ENCODE measurements at regions not wholly inside any gene's neighbourhood (a gene's known extent, or its start where the extent isn't known, plus 50 kb on each side); places are given as distances from the start of the nearest gene placed in this dataset.
A peak's percentile ranks its signal among the peaks of the same experiment; 100 is the strongest.
"Not testable (repeated sequence)": the region's sequence is repeated elsewhere in the genome, so short reads cannot be mapped to it uniquely, and the experiment has no call there.

DNA sequence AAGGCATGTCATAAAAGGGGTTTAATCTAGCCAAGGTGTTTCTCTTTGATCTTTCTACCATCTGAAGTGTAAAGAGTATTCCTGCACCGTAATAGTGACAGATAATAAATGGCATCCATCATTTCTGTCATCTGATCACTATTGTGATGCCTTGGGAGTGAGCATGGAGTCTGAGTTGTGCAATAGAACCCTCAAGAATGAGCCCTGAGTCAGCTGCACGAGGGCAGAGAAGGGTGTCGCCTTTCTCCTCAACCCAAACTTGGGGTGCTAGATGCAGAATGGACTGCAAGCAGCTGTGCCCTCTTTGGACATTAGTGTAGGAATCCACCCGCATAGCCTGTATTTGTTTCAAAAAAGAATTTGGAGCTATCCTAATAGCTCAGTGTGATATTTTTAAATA is 115.2 kb downstream of the ZNF37A start:
- no peak for DNase-seq

- DNase-seq, result not testable (repeated sequence)
Observed at GRCh38 chr10:38209748-38210147, 115.6 kb downstream of the ZNF37A start.

DNA sequence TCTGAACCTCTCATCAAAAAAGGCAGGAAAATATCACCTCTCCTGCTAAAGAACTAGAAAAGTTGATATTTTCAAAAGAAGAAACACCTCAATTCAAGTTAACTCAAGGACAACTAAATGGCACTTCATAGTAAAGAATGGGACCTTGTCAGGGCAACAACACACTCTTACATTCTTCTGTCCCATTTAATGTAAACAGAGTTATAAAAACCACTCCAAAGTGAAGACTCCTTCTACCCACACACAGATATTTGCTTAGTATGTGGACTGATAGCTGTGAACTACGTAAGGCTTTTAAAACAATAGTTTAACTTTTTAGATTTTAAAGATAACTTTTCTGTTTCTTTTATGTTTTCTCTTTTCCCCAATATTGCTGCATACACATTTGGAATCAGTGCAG is 118.3 kb downstream of the ZNF37A start:
- no peak for DNase-seq

DNA sequence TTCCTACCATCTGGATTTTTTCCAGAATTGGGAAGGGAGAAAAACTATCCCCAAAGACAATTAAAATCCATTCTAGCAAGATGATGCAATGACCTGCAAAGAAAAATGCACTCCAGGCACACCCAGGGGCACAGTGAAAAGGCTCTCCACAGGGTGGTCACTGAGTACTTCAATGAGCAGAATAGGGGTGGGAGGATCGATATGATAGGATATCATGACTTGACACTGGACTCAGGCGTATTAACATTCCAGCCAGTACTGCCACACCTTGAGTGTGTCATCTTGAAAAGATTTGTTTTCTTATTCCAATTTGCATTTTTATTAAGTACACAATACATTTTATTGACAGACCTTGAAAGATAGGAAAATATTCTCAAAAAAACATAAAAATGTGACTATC is 132.2 kb downstream of the ZNF37A start:
- no peak for DNase-seq

- no peak for DNase-seq
Observed at GRCh38 chr10:38228394-38228793, 134.3 kb downstream of the ZNF37A start.

GRCh38 chr10:38238479-38238878 is 144.3 kb downstream of the ZNF37A start:
- not testable (repeated sequence) for DNase-seq

GRCh38 chr10:38242061-38242649 is 148.0 kb downstream of the ZNF37A start:
- DNase-seq, result not testable (repeated sequence)

GRCh38 chr10:38248113-38248512 is 154.0 kb downstream of the ZNF37A start:
- DNase-seq, result not testable (repeated sequence)

- not testable (repeated sequence) for DNase-seq
Observed at GRCh38 chr10:38252551-38252950, 158.4 kb downstream of the ZNF37A start.

GRCh38 chr10:38267555-38267954 is 173.4 kb downstream of the ZNF37A start:
- not testable (repeated sequence) for DNase-seq

- DNase-seq, result not testable (repeated sequence)
Observed at GRCh38 chr10:38271031-38271430, 176.9 kb downstream of the ZNF37A start.

DNA sequence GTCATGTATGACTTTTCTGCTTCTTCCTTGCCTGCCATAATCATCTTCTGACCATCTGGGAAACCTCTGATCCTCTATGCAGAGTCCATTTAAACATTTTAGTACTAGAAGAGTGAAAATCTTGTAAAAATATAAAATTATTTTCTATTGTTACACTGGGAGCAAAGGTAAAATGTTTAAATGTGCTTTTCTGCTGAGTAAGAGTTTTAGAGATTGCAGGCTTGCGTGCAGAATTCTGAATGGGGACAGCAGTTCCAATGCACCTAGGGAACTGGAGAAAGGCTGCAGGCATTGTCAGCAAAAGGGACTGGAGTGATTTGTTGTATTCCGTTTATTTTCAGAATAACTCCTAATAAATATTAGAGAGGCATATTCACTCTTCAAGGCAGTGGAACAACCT is 180.7 kb downstream of the ZNF37A start:
- DNase-seq, result not testable (repeated sequence)

DNA sequence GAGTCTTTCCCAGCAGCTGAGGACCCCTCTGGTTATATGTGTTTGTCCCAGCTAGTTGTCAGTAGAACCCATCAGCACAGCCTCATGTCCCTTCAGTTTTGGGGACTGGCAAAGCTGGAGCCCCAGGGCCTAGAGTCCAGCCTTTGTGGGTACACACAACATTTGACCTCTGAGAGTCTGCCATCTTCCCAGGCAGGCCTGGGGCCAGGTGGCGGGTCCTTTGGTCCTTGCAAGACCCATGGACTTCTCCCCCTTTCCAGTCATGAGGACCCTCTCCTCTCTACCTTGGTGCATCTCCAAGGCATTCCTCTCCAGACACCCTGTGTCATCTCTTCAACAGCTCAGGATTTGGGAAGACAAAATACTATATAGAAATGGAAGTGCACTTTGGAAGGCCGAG is 198.4 kb downstream of the ZNF37A start:
- DNase-seq, result not testable (repeated sequence)

- not testable (repeated sequence) for DNase-seq
Observed at GRCh38 chr10:38310111-38310510, 216.0 kb downstream of the ZNF37A start.

DNA sequence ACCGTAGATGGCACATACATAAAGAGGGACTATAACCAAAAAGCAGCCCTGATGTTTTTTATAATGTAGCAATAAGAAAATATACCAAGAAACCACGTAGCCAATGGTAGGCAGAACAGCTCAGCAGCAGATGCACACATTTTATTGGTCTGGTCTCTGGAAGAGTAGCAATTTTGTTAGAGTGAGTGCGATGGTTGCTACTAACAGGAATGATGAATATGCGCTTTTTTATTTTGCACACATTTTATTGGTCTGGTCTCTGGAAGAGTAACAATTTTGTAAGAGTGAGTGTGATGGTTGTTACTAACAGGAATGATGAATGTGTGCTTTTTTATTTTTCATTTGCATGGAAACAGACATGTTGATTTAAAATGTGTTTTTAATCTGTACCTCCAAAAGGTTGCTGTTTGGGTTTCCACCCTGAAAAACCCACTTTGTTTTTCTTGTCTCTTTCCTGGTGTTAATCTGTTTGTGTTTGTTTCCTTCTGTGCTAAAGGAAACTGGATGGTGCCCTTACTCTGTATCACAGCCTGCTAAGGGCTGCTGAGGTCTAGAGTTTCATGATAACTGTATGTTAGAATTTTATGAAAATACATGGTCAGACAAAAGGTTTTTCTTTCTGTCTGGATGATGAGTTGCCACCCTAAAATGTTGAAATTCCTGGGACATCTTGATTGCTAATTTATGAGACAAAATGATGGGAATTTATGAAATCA is 221.1 kb downstream of the ZNF37A start:
- not testable (repeated sequence) for DNase-seq

- DNase-seq, result not testable (repeated sequence)
Observed at GRCh38 chr10:38321393-38321792, 227.3 kb downstream of the ZNF37A start.

GRCh38 chr10:38330306-38330705 is 236.2 kb downstream of the ZNF37A start:
- DNase-seq, result not testable (repeated sequence)

GRCh38 chr10:38331106-38331505 is 237.0 kb downstream of the ZNF37A start:
- DNase-seq, result not testable (repeated sequence)

DNA sequence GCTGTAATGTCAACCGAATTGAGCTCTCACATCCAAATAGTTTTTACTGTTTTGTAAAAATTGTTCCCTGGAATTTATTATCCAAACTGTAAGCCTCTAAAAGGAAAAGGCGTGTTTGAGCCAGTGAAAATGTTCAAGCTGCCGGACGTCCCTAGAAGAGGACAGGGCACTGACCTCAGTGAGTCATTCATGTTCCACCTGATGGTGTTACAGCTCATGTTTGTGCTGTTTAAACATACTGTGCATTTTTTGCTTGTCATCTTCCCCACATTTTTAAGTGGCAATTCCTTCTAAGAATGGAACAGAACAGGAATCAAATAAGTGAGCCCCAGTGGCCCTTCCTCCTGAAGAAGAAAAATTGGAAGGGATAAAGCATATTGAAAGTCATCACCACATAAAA is 239.6 kb downstream of the ZNF37A start:
- DNase-seq, result not testable (repeated sequence)

DNA sequence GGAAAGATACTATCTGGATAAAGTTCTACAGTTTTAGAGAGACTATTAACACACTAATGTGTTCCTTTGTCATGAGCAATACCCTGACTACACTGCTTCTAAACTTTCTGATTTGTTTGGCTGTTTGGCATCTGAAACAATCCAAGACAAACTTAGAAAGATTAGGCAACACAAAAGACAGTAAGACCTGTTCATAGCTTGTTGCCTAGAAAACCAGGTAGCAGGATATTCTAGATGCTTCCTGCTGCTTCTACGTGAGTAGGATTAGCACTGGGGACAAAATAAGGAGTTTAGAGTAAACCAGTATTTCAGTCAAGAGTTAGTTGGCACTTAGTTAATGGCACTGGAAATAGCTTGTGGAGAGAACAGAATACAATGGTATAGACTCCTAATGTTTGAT is 256.5 kb downstream of the ZNF37A start:
- DNase-seq, result not testable (repeated sequence)

DNA sequence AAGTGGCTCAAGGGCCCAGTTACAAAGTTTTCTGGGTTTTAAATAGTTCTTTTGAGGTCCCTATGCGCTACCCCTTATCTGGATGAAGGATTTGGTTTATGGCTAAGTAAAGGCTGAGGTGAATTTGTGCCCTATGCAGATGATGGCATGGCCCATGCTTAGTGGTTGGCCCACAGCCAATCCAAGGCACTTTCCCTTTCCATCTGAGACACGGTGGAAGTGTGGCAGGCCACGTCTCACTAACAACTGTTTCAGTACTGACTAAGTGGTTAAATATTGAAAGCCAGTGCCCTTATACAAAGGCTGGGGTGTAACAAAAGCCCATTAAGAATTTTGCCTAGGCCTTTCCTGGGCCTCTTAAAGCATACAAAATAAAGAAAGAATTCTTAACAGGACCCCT is 260.3 kb downstream of the ZNF37A start:
- not testable (repeated sequence) for DNase-seq

- peak; percentile 63 to 78 for DNase-seq
Observed at GRCh38 chr10:38355911-38356526, 261.9 kb downstream of the ZNF37A start.

DNA sequence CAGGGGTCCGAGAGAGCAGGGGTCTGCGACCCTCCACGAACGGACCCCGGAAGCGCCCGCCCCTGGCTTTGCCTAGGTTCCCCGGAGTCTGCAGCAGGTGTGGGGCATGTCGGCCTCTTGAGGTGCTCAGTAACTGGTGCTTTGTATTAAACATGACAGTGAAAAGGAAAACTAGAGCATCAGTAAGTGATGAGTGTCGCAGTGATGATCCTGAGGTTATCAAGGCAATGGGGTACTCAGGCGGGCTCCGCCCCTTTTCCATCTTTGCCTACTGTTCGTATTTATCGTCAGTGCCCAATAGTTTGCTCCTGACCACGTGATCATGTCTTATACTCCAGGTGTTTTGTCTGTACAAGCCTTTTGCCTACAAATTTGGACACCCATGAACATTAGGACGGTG is 262.4 kb downstream of the ZNF37A start:
- DNase-seq, result not testable (repeated sequence)

DNA sequence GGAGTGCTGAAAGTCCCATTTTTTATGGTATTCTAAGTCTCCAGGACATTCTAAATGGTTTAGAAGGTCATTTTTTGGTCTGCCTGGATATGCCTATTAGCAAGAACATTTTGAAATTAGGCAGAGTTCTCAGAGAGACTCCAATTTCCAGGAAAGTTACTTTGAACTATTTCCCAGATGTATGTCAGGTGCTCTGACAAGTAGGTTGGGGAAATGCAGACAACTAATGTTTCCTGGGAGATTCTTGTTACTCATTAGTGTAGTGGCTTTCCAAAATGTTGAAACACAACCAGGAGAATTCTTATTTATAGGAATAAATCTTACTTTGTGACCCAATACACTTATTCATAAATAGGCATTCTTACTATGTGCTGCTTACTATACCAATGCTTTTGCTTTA is 268.4 kb downstream of the ZNF37A start:
- DNase-seq, result not testable (repeated sequence)
